COLO668 (cell line): ENCODE measurements at regions not wholly inside any gene's neighbourhood (a gene's known extent, or its start where the extent isn't known, plus 50 kb on each side); places are given as distances from the start of the nearest gene placed in this dataset.

Source experiments
- DNase-seq: peaks from one replicate; lab custom pipeline; 2025; ENCODE audit not compliant: unreplicated experiment; lab: John Stamatoyannopoulos, UW

DNA sequence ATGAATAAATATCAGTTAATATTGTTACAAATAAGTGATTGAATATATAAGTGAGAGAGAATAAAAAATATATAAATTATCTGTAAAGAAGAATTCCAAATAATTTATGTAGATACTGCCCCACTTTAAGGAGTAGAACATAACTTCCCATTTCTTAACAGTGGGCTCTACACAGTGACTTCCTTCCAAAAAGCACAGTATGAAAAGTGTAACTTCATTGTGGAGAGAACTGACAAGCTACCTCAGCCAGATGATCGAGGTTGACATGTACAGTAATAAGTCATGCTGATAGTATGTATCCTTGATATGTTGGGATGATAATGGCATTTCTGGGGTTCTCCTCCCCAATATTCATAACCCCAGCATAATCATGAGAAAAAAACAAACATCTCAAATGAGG is 191.9 kb upstream of the FN1 start:
- DNase-seq: no peak

DNA sequence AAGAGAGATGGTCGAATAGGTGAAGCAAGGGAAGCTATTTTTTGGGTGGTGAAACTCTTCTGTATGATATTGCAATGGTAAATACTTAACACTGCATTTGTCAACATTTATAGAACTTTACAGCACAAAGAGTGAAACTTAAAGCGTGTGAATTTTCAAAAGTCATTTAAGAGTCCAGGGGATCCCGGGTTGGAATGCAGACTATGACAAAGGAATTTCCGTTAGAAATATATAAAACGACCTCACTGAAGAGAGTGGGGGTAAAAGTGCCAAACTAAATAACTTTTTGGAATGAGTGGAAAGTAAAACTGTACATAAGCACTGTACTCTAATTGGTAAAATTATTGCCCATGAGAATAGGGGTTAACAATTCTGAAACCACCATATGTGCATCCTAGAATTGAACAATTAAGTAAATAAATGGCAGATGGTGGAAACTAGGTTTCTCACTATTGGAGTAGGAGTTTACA is 191.0 kb upstream of the FN1 start:
- DNase-seq: no peak

DNA sequence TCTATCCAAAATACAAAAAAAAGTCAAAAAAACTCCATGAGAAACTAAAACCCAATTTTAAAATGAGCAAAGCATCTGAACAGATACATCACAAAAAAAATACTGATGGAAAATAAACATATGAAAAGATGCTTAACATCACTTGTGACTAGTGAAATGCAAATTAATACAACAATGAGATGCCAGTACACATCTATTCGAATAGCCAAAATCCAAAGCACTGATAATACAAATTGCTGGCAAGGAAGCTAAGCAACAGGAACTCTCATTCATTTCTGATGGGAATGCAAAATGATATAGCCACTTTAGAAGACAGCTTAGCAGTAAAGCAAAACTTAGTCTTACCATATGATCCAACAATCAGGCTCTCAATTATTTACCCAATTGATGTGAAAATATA is 190.2 kb upstream of the FN1 start:
- no peak for DNase-seq

DNA sequence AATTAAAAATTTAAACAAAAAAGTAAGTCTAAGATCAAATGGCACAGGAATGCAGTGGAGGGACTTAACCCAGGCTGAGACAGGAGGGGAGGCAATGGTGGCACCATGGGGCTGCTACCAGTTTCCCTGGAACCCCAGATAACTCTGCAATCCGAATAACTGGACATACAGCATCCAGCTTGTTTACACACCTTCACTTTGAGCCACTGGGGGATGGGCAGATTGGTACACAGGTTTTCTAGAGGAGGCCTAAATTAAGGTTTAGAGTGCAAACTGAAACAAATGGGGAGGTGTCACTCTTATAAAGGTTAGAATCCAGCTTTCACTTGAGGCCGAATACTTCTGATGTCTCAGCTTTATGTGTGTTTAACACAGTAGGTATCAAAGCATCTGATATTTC is 189.3 kb upstream of the FN1 start:
- DNase-seq: no peak

DNA sequence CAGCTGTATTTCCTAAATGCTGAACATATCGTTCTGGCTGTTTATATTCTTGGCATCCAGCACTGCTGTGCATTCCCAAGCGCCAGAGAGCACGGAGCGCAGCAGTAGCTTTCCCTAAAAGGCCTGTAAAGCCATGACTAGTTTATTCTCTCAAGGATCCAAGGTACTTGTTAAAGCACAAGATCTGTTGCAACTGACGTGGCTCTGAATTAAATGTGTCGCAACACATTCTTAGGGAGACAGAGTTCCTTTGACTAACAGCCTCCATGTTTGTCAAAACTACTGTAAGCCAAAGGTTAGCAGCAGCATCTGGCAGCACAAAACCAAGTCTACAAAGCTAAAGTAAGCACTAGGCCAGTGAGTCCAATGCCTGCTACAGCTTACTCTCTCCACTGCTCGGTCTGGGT is 188.6 kb upstream of the FN1 start:
- DNase-seq: no peak

DNA sequence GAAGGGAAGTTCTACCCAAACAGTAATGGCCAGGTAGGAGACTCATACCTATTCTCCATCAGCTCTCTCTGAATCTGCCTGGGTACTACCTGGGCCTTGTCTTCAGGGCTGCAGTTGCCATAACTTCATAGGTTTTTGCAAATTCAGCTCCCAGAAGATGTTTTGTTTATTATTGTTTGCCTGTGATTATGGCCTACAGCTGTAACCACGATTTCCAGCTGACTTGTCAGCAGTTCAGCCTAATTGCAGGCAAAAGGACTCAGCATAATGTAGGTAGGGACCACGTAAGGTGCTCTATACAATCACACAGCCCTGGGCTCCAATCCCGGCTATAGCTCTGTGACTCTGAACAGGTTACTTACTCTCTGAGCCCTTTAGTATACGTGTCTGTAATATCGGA is 187.0 kb upstream of the FN1 start:
- DNase-seq: no peak

DNA sequence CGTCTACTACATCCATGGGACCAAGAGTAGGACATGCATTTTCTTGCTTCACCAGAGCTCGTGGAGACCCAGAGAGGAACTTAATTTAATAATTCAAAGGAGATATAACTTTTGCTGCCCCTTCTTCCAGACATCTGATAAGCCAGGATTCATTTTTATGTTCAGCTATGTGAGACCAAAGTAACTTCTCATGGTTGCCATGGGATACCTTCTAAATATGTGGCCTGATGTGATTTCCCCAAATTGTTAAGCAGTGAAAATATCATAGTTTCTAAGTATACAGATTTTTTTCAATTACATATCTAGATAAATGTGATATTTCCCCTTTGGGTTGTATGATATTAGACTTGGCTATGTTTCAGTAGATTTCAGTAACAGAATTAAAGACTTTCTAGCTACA is 185.5 kb upstream of the FN1 start:
- no peak for DNase-seq

DNA sequence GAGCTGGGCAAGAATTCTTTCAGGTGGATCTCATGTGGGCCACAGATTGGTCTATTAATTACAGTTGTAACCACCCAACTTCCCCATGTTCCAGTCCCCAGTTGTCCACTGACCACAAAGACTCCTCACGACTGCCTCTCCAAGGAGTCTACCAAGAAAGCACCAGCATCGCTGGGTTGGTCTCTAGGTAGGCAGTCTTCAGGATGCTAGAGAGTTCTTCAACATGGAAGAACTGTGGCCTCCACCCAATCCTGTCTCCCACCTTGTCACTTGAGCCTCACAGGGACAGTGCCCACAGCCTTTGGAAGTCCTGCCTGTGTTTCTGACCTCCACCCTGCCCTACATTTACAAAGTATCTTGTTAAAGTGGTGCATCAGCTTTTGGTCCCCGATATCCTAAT is 184.7 kb upstream of the FN1 start:
- DNase-seq: no peak

DNA sequence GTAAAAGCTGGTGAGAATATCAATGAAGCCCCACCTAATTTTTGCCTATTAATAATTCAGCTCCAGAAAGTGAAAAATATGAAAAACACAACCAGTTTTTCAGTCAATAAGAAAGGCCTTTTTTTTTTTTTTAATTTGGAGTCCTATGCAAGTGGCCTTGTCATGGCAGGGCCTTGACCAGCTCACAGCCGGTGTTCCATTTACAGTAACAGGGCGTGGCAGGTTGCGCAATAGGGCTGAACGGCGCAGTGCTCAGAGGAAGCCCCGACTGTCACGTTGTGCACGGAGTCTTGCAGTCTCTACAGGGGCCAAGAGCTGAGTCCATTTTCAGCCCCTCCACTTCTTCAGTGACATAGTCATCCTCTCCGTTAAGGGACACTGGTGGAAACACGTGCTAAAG is 184.1 kb upstream of the FN1 start:
- peak; percentile 72 for DNase-seq

DNA sequence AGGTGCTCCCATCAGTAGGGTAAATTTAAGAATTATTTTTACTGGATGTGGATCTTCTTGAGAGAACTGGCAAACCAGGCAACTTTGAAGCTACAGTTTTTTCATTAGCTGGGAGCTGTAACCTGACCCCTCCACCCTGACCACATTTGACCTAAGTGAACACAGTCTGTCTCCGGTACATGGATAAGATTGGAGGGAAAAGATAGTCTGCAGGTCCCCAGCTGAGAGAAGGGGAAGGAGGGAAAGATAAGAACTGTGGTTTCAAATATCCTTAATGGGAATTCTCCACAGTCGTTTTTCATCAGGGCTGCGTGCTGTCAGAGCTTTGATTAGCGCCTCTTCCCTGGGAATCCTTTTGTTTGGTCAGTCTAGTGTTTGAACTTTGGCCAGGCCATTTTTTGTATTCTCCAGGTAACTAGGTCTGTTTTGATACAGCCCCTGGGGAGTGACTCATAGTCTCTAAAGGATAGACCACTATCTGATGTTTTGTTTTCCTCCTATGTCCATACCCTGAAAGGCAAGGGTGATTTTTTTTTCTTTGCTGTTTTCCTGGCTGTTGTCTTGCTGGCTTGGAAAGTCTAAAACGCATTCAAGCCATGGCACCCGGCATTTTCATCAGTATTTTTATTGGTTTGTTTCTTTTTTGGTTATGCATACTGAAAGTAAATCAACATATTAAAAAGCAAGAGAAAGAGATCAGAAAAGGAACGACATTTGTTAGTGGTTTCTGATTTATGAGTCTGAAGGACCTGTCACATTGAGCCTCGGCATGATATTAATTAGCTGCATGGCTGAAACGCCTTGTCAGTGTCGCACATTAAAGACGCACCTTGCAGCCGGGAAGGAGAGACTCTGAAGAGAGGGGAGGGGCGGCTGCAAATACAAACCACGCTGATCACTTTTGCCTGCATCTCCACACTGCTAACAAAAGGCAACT is 183.4 kb upstream of the FN1 start:
- DNase-seq: peak; percentile 67

DNA sequence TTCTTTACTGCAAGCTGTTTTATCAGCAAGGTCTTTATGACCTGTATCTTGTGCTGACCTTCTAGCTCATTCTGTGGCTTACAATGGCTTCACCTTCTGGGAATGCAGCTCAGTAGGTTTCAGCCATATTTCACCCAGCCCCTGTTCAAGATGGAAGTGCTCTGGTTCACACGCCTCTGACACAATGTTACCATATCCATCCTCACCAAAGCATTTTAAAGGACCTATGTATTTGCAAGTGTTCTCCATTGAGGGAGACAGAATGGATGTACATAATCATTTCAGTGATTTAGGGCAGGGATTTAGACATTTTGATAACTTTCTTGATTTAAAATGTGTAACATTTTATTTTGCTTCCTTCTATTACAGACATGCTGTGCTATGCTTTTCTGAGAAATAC is 182.3 kb upstream of the FN1 start:
- no peak for DNase-seq

DNA sequence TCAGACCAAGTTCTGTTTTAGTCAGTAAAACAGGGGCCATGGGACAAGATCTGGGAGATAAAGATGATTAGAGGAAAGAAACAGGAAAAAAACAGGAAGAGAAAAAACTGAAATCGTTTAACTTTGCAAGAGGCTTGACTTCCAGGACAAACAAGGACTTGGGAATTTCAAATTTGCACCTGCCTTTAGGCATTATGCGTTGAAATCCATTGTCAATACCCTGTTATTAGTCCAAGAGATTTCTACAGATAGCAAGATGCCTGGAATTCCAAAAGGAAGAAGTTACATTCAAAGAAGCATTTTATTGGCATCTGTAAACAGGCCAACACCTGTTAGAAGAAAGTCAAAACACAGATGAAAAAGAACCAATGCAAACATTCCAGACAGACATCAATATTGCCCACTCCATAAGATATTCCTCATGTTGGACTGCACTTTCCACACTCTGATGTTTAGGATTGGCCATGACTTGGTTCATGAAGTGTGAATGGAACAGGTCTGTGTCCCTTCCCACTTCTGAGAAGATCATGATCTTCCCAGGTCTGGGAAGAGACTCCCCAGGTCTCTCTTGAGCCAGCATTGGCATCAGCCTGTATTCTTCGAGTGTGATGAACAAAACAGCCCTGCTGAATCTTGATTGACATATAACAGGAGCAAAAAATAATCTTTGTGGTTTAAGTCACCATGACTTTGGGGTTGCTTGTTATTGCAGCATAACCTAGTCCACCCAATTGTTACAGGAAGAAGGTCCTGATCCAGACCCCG is 181.4 kb upstream of the FN1 start:
- DNase-seq: no peak

DNA sequence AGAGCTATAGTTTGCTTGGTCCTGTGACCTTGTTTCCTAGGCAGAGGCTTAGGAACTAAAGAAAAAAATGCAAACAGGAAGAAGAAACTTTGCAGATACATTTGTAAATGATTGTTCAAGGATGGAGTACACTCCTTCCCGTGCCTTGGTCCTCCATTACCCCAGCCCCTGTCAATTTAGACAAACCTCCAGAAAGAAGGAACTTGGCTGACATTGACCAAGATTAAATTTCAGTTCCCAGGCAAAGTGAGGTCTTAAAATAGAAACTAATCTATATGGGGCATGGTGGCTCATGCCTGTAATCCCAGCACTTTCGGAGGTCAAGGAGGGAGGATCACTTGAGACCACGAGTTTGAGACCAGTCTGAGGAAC is 179.9 kb upstream of the FN1 start:
- no peak for DNase-seq

DNA sequence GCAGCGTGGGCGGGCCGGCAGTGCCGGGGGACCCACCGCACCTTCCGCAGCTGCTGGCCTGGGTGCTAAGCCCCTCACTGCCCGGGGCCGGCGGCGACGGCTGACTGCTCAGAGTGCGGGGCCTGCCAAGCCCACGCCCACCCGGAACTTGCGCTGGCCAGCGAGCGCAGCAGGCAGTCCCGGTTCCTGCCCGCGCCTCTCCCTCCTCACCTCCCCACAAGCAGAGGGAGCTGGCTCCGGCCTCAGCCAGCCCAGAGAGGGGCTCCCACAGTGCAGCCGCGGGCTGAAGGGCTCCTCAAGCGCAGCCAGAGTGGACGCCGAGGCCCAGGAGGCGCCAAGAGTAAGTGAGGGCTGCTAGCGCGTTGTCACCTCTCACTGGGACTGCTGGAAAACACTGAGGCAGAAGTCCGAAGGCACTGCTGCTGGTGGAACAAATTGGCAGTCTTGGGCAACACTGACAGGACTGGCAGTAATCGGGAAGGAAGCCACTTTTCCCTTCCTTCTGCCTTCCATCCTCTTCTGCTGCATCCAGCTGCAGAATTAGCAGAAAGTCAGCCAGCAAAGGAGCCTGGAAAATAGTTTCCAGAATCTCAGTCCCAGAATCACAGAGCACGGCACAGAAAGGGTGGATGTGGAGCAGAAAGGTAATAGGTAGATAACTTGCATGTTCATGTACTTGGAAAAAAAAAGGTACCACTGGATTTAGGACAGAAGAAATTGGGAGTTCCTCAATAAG is 179.4 kb upstream of the FN1 start:
- DNase-seq: no peak

DNA sequence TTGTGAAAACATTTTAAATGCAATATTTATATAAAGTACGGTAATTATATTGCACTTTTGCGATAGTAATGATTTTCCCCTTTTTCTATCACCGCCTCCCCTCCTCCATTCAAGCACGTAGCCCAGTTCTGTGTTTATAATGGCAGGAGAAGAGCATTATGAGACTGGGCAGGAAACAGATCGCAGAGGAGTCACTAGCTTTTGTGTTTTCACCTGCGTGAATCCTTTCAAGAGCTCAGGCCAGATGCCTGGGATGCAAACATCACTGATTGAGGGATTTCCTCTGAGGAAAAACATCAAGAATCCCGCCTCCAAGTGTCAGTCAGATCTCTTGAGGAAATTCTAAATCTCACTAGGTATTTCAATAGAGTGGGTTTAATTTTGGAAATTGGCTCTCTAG is 178.4 kb upstream of the FN1 start:
- DNase-seq: peak; percentile 12

DNA sequence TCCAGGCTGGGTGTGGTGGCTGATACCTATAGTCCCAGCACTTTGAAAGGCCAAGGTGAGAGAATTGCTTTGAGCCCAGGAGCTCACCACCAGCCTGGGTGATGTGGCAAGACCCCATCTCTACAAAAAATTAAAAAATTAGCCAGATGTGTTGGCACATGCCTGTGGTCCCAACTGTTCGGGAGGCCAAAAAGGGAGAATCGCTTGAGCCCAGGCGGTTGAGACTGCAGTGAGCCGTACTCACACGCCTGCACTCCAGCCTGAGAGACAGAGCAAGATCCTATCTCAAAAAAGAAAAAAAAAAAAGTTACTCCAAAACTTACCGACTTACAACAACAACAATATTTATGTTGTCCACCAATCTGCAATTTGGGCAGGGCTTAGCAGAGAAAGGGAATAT is 178.0 kb upstream of the FN1 start:
- DNase-seq: no peak

DNA sequence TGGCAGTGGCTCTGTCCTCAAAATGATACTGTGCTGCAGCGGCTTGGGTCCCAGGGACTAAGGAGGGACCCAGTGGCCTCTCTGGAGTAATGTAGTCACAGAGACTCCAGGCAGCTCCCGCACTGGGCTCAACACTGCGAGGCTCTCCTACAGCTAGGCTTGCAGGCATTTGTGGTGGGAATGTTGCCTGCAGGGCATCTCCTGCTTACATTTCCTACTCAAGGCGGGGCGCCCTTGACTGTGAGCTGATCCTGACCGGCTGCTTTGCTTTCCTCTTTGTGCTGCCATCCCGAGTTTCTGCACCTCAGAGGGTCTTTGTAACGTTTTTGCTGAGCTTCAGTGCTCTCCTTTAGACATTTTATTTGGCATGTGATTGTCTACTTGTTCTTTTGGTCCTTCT is 177.4 kb upstream of the FN1 start:
- no peak for DNase-seq

DNA sequence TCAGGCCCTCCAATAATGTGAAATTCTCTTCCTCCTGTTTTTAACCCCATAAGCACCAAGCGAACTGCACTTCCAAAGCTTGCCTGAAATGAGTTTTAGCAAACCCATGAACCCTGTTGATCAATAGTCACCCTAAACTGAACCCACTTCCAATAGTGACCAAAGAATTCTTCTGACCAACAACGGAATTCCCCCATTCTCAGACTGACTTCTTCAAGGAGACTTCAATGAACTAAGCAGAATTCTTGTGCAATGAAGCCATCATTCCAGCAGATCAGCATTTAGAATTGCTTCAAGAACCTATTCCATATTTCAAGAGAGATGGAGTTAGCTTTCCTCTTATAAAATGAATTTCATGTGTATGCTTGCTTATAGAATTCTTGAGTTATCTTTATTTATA is 176.9 kb upstream of the FN1 start:
- DNase-seq: no peak

DNA sequence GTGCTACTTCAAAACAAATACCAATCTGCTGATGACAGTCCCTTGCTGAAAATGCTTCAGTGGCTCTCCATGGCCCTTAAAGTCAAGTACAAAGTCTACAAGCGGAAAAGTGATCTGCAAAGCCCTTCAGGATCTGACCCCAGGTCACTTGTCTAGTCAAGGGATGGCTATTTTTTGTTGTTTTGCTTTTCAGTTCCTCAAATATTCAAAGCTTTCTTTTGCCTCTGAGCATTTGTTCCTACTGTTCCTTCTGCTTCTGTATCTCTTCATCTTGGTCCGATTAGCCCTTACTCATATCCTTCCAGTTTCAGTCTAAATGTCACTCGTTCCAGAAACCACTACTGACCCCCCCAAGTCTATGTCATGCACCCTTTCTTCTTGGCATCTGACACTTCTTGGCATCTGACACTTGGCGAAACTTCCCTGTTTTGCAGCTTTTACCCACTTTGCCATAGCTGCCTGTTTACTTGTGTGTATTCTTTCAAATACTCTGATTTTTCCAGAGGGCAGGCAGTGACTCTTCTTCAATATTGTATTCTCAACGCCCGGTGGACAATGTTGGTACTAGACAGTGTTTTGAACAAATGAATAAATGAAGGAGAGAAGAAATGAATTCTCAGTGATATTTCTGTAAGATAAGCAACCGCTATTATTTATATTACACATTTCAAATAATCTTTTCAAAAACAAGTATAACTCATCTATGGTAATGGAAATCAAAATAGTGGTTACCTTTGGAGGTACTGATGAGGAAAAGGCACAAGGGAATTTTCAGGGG is 175.9 kb upstream of the FN1 start:
- no peak for DNase-seq

DNA sequence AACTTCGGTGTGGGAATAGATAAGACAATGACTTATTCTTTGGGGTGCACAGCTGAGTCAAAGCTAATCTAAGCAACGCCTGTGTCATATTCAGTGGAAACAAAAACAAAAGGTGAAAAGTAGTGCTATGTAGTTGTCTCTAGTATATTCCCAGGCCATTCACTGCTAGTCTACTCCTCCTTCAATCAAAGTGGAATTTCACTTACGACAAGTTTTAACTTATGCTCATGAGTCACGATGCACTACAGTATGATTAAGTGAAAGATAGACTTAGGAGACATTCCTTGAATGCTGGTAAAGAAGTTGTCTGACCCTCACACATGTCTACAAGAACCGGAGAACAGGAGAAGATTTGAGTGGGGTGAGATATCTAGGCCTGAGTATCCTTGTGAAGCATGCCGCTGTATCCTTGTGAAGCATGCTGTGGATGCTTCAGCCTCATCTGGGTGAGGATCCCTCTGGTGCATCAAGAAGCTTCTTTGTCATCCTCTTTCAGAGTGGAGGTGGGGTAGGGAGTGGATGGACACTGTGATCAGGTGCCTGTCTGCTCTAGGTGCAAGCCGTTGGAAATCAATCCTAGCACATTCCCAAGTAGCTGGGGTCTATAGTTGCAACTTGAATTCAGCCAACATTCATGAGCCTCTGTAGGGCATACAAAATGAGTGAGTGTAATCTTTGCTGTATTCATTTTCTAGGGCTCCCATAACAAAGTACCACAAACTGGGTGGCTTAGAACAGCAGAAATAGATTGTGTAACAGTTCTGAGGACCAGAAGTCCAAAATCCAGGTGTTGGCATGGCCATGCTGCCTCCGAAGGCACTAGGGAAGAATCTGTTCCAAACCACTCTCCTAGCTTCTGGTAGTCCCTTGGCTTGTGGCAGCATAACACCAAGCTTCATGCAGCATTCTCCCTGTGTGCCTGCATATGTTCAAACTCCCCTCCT is 173.5 kb upstream of the FN1 start:
- DNase-seq: no peak
